HG03039 (cell line): ENCODE measurements at regions not wholly inside any gene's neighbourhood (a gene's known extent, or its start where the extent isn't known, plus 50 kb on each side); places are given as distances from the start of the nearest gene placed in this dataset.

ENCODE experiments used
- ATAC-seq: cut with Tn5 transposase; IDR thresholded peaks from one replicate; pipeline ENCODE4 v1.9.1; 2021; ENCODE audit warnings: mild to moderate bottlenecking, moderate library complexity; ENCODE audit not compliant: unreplicated experiment

DNA sequence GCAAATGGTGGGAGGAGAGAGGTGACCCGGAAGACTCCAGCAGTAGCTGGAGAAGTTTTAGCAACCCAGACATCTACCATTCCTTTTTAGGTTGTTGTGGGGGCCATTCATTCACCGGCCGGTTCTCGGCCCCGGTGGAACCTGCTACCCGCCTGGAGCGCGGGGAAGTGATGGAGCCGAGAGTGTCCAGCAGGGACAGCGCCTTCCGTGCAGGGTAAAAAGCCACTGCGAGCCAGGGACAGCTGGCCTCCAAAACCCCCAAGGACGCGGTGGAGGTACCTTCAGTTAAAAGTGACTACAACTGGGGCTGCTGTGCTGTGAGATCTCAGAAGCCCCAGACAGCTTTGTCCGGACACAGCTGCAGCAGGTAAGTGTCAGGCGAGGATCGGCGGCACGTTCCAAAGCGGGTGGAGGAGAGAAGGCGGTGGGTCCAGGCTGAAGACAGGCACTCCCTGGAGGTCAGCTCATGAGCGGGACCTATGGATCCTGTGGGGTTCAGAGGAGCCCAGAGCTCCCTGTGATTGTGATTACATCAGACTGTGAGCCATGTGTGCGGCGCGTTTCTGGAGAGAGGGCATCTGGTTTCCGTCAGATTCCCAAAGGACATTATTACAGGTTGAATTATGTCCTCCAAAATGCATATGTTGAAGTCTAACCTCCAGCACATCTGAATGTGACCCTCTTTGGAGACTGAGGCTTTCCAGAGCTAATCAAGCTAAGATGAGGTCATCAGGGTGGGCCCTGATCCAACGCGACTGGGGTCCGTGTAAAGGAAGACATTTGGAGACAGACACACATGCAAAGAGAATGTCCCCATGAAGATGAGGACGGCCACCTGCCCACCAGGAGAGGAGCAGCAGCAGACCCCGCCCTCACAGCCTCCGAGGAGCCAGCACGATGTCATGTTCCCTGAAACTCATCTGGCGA lies 276.3 kb downstream of the EIPR1 start:
- ATAC-seq, result no peak

DNA sequence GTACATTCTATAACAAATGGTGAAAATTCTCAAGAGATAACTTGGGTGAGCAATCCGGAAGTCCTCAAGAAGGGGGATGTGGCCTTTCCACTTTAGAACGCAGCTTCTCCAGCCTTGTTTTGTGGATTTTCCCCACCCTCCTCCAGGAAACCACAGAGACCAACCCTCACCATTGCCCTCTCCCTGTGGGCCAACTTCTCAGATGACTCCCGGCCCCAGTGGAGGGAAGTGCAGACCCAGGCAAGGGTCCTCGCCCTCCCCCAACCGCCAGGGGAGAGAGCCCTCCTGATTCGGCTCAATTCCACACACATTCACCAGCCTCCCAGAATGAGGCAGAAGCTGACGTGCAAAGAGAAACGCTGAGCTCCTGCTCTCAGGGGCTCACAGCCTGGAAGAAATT lies 277.2 kb downstream of the EIPR1 start:
- no peak for ATAC-seq

DNA sequence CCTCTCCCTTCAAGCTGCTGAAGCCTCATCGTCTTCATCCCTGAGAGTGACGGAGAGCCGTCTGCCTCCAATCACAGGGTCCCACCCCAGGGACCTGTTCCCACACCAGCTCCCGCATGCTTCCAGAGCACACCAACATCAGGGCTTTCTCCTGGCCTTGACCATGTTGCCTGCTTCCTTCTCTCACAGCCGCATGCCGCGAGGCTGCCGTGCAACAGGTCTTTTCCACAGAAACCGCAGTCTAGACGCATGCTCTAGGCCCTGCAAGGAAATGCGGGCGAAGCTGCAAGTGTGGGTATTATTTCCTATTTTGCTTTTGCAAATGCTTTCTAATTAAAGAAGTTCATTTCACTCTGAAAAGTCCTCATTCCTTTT lies 277.8 kb downstream of the EIPR1 start:
- ATAC-seq, result no peak

DNA sequence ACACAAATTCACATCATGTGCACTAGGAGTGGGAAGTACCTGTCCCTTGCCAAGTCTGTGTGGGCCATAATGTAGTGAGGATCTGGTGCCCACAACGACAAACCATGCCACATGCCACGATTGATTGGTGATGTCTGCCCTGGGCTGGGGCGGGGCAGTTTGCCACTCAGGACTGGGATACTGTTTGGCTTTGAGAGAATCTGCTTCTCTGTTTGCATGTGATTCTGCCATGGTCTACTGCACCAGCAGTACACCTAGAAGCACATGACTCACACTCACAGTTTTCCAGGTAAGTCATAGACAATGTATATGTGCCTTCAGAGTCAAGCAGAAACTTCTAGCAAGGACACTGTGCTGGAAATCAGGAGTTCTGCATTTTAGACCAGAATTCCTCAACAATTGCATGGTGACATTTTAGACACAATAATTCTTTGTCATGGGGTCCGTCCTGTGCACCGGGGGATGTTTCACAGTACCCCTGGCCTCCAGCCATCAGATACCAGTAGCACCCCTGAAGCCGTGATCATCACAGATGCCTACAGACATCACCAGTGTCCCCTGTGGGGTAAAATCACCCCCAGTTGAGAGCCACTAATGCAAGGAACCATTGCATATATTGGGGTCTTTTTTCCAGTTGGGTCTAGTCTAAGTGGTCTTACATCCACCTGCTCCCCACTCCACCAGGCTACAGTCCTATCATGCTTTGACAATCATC lies 278.3 kb downstream of the EIPR1 start:
- no peak for ATAC-seq

DNA sequence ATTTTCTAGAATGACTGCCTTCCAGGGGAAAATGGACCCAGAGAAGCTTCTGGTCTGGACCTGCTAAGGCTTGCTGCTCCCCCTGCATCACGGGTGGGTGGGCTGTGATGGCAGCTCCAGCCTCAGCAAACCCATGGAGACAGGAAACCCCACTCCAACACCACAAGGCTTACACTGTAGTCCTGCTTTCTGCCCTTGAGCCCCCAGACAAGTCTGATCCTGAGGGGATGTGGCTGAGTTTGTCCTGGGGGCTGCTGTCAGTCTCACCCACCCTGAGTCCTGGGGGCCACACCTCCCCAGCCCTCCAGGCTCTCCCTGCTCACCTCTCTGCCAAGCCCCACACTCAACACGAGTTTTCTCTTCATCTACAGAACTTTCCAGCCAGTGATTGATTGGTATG lies 279.4 kb downstream of the EIPR1 start:
- ATAC-seq, result no peak

DNA sequence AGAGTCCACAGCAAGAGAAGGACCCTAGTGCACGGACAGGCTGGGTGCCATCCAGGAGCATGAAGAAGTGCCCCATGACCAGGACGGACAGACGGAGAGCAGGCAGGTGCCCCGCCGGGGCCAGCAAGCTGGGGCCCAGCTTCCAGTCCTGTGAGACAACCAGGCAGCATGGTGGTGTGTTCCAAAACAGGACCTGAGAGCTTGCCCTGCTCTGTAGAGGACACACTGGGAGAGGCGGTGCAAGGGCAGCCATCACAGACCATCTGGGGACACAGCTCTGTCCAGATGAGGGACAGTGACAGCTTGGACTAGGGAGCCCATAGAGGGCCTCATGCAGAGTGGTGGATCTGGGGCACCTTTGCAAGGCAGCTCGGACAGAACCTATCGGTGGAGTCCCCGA lies 279.8 kb downstream of the EIPR1 start:
- ATAC-seq, result no peak

DNA sequence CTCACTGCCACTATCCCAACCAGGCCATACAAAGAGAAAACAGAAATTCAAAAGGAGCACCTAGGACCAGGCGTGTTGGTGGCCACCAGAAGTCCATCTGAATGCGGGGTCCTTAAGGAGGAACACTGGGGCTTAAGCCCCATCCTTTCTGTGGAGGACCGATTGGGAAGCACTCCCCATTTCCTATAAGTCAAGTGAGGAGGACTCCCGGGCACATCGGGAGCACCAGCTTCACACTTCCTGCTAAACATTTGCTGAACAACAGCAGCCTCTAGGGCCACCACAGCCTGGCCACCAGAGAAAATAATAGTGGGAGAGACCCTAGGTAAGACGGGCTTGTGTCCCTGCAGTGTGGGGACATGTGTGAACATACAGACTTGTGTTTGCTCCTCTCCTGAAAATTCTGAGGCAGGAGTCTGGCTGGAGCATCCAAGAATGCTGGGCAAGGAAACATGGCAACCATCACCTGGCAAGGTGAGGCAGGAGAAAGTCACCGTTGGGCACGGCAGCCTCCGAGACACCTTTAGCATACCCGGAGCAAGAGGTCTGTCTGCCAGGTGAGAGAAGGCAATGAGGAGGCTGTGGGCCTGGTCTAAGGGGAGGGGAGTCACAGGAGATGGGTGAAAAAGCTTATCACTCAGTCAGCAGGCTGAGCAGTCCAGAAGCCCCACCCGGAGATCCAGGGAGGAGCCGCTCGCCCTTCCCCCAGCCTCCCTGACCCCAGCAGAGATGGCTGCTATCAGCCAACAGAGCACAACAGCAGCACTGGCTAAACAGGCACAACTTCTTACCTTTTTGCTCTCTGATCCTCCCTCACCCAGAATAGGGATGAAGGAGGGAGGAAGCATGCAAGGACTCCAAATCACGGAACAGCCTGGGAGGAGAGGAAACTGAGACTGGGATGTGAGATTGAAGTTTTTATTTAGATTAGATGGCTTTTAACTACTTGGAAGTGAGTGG lies 282.3 kb downstream of the EIPR1 start:
- ATAC-seq, result no peak

DNA sequence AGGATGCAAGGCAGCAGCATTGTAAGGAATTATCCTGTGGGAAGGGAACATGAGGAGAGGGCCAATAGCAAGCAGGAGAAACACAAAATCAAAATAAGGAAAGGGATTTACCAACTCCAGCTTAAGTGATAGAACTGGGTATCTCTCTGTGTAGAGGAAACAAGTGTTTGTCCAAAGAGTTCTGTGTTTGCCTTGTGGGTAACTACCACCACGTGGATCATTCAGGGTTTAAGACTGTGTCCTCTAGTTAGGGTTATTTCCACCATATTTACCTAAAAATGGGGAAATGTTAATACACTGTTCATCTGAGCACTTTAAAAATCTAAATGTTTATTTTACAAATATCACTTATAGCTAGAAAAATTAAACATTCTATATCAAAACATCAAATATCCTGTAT lies 283.3 kb downstream of the EIPR1 start:
- no peak for ATAC-seq

DNA sequence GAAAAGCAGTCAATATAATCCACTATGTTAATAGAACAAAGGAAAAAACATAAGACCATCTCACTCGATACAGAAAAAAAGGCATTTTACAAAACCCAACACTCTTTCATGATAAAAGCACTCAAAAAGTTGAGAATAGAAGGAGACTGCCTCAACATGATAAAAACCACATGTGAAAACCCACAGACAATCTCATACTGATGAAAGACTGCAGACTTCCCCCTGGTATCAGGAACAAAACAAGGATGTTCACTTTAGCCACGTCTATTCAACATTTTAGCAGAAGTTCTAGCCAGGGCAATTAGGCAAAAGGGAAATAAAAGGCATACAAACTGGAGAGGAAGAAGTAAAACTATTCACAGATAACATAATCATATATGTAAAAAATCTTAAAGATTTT lies 285.9 kb downstream of the EIPR1 start:
- ATAC-seq, result no peak

DNA sequence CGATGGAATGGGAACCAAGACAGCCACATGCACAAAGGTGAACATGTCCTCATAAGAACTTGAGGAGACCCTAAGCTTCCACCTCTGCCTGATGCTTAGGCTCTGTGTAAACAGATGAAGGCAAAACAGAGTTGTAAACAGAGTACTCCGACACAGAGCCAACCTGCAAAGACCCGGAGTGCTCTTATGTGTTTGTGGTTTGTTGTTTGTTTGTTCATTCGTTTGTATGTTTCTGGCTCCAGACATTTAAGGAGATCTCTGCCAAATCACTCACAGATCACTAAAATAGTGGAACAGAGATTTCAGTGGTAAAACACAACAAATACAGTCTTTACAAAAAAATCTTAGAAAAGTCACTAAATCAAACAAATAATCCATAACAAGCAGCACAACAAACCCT lies 294.9 kb downstream of the EIPR1 start:
- no peak for ATAC-seq

DNA sequence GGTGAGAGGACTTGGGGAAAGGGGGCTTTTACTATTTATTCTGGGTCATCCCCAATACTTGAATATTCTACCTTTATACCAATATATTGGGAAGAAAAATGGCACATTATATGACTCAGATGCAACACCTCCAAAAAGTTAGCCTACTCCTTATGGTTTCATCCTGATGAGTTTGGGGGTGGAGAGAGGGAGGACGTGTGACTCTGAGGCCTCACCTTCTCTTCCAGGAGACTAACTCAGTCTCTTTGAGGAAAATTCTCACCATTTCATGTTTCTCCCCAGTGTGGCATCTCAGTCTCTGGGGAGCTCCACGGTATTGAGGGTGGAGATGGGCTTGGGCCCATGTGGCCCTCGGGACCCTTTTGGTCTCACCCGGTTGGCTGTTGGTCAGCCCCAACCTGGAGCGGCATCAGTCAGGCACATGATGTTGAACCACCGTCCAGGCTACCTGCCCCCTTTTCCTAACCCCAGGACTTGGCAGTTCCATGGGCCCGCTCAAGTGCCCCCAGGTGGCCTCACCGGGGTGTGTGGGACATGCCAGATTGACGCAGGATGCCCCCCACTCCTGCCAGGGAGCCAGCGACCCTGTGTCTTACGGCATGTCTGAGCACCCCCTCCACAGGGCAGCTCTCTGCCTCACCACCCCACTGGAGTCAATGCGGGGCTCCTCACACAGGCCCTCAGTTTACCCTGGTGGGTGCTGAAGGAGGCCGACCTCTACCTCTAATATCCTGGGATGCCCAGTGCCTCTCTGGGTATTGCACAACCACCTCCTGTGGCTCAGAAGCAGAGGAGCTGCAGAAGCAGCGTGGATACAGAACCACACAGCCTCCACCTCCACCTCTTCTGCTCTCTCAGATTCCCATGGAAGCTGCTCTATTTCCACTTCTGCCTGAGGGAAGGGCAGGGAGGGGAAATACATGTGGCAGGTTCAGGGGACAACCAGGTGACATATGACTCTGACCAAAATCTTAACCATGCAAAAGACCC lies 297.4 kb downstream of the EIPR1 start:
- ATAC-seq, result no peak

DNA sequence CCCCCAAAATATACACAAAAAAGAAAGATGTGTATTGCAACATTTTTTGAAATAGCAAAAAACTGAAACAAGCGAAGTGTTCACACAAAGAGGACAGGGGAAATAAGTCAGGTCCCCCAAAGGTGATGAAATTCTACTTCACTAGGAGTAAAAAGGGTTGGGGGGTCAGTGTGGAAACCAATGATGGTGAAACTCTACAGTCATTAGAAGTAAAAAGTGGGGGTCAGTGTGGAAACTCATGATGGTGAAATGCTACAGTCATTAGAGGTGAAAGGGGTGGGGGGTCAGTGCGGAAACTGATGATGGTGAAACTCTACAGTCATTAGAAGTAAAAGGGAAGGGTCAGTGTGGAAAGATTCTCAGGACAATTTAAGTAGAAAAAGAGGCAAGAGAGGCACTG lies 298.2 kb downstream of the EIPR1 start:
- ATAC-seq, result no peak

DNA sequence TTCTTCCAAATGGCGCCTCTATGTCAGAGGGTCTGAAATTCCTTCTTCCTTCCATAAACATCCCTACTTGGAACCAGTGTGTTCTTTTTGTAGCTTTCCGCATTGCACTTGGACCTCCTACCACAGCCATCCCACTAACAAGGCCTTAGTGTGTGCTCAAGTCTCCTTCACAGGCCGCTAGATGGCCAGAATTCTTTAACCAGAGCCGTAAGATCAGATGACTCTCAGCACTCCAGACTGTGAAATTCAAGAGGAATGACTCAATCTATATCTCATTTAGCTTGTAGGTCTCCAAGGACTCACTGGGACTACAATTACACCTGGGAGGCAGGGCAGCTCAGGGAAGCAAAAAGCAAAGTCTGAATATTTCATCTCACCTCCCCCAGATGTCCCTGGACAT lies 298.9 kb downstream of the EIPR1 start:
- no peak for ATAC-seq

DNA sequence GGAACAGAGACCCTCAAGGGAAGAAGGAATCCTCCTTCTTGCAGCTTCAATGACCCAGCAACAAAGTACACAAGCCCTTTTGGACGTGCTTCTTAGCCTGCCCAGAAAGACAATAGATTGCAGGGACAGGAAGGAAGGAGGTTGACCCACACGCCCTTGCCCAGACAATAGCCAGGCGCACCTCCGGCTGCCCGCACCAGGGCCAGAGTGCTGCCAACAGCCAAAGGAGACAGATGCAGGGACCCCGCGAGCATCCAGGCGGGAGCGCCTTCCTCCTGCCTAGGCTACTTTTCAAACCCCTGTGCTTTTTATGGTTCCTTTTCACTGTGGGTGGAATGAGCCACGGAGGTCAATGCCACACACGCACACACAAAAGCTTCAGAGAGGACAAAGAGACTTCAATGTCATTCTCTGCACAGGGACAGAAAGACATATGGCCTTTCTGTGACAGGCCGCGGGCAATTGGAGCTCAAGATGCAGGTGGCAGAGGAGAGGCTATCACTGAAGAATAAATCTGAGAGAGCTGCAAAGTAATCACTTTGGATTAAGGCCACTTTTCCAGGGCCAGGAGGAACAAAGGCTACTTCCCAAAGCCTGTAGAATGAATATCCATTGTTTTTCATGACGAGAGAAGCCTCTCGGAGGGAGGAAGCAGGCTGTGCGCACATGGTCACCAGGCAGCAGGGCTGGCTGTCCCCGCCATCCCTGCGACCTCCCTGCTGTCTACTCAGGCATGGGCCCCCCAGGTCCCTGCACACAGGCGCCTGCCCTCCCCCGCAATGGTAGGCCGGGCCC lies 300.6 kb downstream of the EIPR1 start:
- no peak for ATAC-seq

DNA sequence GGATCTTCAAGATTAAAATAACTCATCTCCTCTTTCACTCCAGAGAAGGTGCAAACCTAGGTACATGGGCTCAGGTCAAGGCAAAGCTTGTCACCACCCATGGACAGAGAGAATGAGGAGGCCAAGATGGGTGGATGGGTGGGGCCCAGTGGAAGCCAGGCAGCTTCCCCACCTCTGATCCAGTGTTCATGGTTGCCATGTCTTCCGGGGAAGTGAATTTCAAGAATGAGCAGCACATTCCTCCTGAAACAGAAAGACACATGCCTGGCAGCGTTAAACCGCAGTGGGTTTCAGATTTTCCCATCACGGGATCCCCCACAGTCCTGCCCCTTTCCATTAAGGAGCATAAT lies 301.7 kb downstream of the EIPR1 start:
- ATAC-seq, result no peak

DNA sequence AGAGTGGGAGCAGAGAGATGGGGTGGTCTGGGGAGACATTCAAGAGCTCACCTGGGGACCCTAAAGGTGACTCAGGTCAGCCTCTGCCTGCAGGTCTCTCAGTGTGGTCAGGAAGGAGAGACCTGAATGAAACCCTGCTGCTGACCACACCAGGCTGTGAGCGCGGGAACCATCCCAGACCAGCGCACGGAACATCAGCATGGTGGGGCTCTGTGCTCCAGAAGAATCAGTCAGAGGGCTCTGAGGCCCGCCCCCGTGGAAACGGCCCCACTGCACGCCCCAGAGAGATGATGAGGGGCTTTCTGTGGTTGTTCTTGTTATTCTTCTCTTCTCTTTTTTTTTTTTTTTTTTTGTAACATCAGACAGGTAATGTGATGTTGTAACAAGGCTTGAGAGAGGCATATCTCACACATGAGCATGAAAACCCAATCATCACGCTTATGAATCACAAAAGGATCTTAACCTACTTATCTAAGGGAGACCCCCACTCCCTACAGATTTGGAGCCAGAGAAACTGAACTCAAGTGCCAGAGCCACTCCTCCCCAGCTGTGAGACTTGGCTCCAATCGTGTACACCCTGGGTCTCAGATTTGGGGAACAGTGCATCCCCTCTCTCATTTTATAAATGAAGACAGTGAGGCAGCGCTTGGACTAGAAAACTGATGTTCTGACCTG lies 302.2 kb downstream of the EIPR1 start:
- ATAC-seq, result no peak

DNA sequence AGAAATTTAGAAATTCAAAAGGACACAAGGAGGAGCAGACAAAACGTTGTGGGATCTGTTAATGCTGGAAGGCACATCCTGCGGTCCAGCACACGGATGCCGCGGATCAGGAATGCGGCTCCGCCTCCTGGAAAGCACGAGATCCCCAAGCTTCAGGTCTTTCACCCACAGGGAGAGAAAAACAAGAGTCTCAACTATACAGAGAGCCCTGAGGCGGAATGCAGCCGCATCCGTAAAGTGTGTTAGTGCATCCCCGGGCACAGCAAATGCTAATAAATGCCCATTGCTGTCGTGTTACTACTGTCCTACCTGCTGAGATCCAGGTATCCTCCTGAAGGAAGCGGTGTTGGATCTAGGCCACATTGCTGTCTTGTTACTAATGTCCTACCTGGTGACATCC lies 303.9 kb downstream of the EIPR1 start:
- no peak for ATAC-seq

DNA sequence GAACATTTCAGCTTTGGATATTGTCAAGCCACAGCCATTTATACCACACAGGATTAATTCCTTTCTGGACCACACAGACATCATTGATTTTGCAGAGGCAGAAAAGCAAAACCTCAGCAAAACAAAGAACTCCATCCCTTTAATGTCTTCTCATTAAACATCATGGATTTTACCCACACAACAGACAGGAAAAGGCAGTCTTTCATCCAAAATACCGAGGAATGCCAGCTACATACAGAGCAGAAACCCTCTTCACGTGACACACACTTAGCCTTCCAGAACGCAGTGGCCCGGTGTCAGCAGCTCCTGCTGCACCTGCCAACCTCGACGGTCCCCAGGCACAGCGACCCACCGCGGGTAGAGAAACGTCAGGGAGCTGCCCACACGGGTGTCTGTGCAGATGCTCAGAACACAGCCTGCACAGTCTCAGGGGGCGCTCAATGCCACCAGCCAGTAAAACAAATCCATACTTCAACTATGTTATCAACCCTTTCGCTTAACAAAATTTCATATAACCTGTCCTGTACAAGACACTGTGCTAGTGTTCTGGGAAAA lies 304.5 kb downstream of the EIPR1 start:
- no peak for ATAC-seq
